ENCODE measurements at regions not wholly inside any gene's neighbourhood (a gene's known extent, or its start where the extent isn't known, plus 50 kb on each side); places are given as distances from the start of the nearest gene placed in this dataset.

GRCh38 chr3:162165346-162165745, 668.7 kb downstream of the OTOL1 start:
- no peaks in the 10 kb centered on the region for H3K9me3 ChIP-seq (ENCODE audit: control insufficient read depth, insufficient read depth, low read depth, low read length)
- H3K79me2 ChIP-seq (ENCODE audit: control insufficient read depth, insufficient read depth, low read length) = no peaks in the 10 kb centered on the region
- H3K36me3 ChIP-seq (ENCODE audit: control insufficient read depth, insufficient read depth, low read length) = no peaks in the 10 kb centered on the region
- peak overlapping the region; percentile 46 for H2AFZ ChIP-seq (ENCODE audit: low read length)
- H3K9ac ChIP-seq (ENCODE audit: insufficient read depth, low read length) = no peak overlapping the region
- TF ChIP-seq, protein P1, sequence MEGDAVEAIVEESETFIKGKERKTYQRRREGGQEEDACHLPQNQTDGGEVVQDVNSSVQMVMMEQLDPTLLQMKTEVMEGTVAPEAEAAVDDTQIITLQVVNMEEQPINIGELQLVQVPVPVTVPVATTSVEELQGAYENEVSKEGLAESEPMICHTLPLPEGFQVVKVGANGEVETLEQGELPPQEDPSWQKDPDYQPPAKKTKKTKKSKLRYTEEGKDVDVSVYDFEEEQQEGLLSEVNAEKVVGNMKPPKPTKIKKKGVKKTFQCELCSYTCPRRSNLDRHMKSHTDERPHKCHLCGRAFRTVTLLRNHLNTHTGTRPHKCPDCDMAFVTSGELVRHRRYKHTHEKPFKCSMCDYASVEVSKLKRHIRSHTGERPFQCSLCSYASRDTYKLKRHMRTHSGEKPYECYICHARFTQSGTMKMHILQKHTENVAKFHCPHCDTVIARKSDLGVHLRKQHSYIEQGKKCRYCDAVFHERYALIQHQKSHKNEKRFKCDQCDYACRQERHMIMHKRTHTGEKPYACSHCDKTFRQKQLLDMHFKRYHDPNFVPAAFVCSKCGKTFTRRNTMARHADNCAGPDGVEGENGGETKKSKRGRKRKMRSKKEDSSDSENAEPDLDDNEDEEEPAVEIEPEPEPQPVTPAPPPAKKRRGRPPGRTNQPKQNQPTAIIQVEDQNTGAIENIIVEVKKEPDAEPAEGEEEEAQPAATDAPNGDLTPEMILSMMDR (conservative IDR thresholded peaks at IDR 0.05 in 1 of 2, IDR thresholded peaks at IDR 0.05 in 1 of 2; ENCODE audit: low read depth in 1 of 2, low read length in 2 of 2) = no peak
- TF ChIP-seq EZH2 (IDR thresholded peaks at IDR 0.05; ENCODE audit: low read length, missing control alignments) = no peak
- H3K4me1 ChIP-seq (ENCODE audit: control insufficient read depth, extremely low read depth, insufficient read depth, low read length) = no peaks in the 10 kb centered on the region
- DNase-seq (ENCODE audit: low read depth in 2 of 2) = no peak
- peak overlapping the region; percentile 38 for H3K4me2 ChIP-seq (ENCODE audit: extremely low read depth, insufficient read depth, low read length)
- H4K20me1 ChIP-seq (ENCODE audit: control insufficient read depth, extremely low read depth, insufficient read depth, low read length) = no peaks in the 10 kb centered on the region
- H3K27ac ChIP-seq (ENCODE audit: insufficient read depth, low read length) = no peak overlapping the region
- no peak overlapping the region for H3K4me3 ChIP-seq (replicated peaks in 1 of 4; ENCODE audit: control extremely low read depth in 1 of 4, insufficient read depth in 1 of 4, low read depth in 3 of 4, low read length in 4 of 4)
- no peaks in the 10 kb centered on the region for H3K27me3 ChIP-seq (ENCODE audit: control insufficient read depth, insufficient read depth, low read length)

- Histone ChIP-seq H3K36me3 (ENCODE audit: control insufficient read depth, insufficient read depth, low read length) (no peaks in the 10 kb centered on the region), H2AFZ (ENCODE audit: low read length) (no peak overlapping the region), H3K27ac (ENCODE audit: insufficient read depth, low read length) (no peak overlapping the region), H4K20me1 (ENCODE audit: control insufficient read depth, extremely low read depth, insufficient read depth, low read length) (no peaks in the 10 kb centered on the region), H3K4me1 (ENCODE audit: control insufficient read depth, extremely low read depth, insufficient read depth, low read length) (no peaks in the 10 kb centered on the region), H3K27me3 (ENCODE audit: control insufficient read depth, insufficient read depth, low read length) (no peaks in the 10 kb centered on the region), H3K9me3 (ENCODE audit: control insufficient read depth, insufficient read depth, low read depth, low read length) (no peaks in the 10 kb centered on the region), H3K4me3 (replicated peaks in 1 of 4; ENCODE audit: control extremely low read depth in 1 of 4, insufficient read depth in 1 of 4, low read depth in 3 of 4, low read length in 4 of 4) (no peak overlapping the region), H3K9ac (ENCODE audit: insufficient read depth, low read length) (no peak overlapping the region), H3K4me2 (ENCODE audit: extremely low read depth, insufficient read depth, low read length) (no peak overlapping the region), H3K79me2 (ENCODE audit: control insufficient read depth, insufficient read depth, low read length) (no peaks in the 10 kb centered on the region)
- DNase-seq (ENCODE audit: low read depth in 2 of 2) = no peak
- TF ChIP-seq, protein P1 (conservative IDR thresholded peaks at IDR 0.05 in 1 of 2, IDR thresholded peaks at IDR 0.05 in 1 of 2; ENCODE audit: low read depth in 1 of 2, low read length in 2 of 2) = no peak
- TF ChIP-seq EZH2 (IDR thresholded peaks at IDR 0.05; ENCODE audit: low read length, missing control alignments) = no peak
Observed at GRCh38 chr3:162166543-162166942, 669.9 kb downstream of the OTOL1 start.

GRCh38 chr3:162168715-162169114, 672.1 kb downstream of the OTOL1 start:
- no peaks in the 10 kb centered on the region for H3K36me3 ChIP-seq (ENCODE audit: control insufficient read depth, insufficient read depth, low read length)
- no peak overlapping the region for H2AFZ ChIP-seq (ENCODE audit: low read length)
- H3K4me3 ChIP-seq (replicated peaks in 1 of 4; ENCODE audit: control extremely low read depth in 1 of 4, insufficient read depth in 1 of 4, low read depth in 3 of 4, low read length in 4 of 4) = no peak overlapping the region
- no peak for DNase-seq (ENCODE audit: low read depth in 2 of 2)
- no peak overlapping the region for H3K9ac ChIP-seq (ENCODE audit: insufficient read depth, low read length)
- H3K4me2 ChIP-seq (ENCODE audit: extremely low read depth, insufficient read depth, low read length) = no peak overlapping the region
- H3K4me1 ChIP-seq (ENCODE audit: control insufficient read depth, extremely low read depth, insufficient read depth, low read length) = no peaks in the 10 kb centered on the region
- H3K27ac ChIP-seq (ENCODE audit: insufficient read depth, low read length) = no peak overlapping the region
- H3K9me3 ChIP-seq (ENCODE audit: control insufficient read depth, insufficient read depth, low read depth, low read length) = no peaks in the 10 kb centered on the region
- TF ChIP-seq, protein P1 (conservative IDR thresholded peaks at IDR 0.05 in 1 of 2, IDR thresholded peaks at IDR 0.05 in 1 of 2; ENCODE audit: low read depth in 1 of 2, low read length in 2 of 2) = no peak
- no peak for TF ChIP-seq EZH2 (IDR thresholded peaks at IDR 0.05; ENCODE audit: low read length, missing control alignments)
- H3K27me3 ChIP-seq (ENCODE audit: control insufficient read depth, insufficient read depth, low read length) = no peaks in the 10 kb centered on the region
- no peaks in the 10 kb centered on the region for H3K79me2 ChIP-seq (ENCODE audit: control insufficient read depth, insufficient read depth, low read length)
- no peaks in the 10 kb centered on the region for H4K20me1 ChIP-seq (ENCODE audit: control insufficient read depth, extremely low read depth, insufficient read depth, low read length)
